ENCODE measurements at regions not wholly inside any gene's neighbourhood (a gene's known extent, or its start where the extent isn't known, plus 50 kb on each side); places are given as distances from the start of the nearest gene placed in this dataset.

DNA sequence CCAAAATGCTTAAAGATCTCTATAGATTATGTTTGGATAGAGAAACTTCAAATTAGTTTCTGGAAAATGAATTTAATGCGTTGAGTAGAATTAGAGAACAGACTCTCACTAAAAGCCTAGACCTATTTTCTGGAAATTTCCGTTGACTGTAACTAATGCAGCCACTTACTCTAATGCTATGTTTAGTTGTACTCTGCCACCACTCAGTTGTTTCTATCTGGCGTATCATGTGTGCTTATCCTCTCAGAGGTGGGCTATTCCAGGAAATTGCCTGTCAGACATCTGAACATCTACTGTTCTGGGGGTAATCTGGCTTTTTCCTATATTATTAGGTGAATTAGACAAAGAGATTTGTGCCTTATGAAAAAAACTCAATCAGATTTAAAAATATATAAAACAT lies 347.1 kb upstream of the FSTL5 start:
- peaks cover 2% of the 10 kb centered on the region for H3K27me3 ChIP-seq (ENCODE audit: insufficient read depth, poor library complexity, severe bottlenecking)
- no peak overlapping the region for H3K4me3 ChIP-seq (replicated peaks; ENCODE audit: insufficient read depth, low read length)
- H3K27ac ChIP-seq (replicated peaks) = no peak overlapping the region
- TF ChIP-seq, protein P1, sequence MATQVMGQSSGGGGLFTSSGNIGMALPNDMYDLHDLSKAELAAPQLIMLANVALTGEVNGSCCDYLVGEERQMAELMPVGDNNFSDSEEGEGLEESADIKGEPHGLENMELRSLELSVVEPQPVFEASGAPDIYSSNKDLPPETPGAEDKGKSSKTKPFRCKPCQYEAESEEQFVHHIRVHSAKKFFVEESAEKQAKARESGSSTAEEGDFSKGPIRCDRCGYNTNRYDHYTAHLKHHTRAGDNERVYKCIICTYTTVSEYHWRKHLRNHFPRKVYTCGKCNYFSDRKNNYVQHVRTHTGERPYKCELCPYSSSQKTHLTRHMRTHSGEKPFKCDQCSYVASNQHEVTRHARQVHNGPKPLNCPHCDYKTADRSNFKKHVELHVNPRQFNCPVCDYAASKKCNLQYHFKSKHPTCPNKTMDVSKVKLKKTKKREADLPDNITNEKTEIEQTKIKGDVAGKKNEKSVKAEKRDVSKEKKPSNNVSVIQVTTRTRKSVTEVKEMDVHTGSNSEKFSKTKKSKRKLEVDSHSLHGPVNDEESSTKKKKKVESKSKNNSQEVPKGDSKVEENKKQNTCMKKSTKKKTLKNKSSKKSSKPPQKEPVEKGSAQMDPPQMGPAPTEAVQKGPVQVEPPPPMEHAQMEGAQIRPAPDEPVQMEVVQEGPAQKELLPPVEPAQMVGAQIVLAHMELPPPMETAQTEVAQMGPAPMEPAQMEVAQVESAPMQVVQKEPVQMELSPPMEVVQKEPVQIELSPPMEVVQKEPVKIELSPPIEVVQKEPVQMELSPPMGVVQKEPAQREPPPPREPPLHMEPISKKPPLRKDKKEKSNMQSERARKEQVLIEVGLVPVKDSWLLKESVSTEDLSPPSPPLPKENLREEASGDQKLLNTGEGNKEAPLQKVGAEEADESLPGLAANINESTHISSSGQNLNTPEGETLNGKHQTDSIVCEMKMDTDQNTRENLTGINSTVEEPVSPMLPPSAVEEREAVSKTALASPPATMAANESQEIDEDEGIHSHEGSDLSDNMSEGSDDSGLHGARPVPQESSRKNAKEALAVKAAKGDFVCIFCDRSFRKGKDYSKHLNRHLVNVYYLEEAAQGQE (IDR thresholded peaks at IDR 0.05; ENCODE audit: insufficient replicate concordance, low read depth) = no peak
- TF ChIP-seq, protein P2, sequence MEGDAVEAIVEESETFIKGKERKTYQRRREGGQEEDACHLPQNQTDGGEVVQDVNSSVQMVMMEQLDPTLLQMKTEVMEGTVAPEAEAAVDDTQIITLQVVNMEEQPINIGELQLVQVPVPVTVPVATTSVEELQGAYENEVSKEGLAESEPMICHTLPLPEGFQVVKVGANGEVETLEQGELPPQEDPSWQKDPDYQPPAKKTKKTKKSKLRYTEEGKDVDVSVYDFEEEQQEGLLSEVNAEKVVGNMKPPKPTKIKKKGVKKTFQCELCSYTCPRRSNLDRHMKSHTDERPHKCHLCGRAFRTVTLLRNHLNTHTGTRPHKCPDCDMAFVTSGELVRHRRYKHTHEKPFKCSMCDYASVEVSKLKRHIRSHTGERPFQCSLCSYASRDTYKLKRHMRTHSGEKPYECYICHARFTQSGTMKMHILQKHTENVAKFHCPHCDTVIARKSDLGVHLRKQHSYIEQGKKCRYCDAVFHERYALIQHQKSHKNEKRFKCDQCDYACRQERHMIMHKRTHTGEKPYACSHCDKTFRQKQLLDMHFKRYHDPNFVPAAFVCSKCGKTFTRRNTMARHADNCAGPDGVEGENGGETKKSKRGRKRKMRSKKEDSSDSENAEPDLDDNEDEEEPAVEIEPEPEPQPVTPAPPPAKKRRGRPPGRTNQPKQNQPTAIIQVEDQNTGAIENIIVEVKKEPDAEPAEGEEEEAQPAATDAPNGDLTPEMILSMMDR (IDR thresholded peaks at IDR 0.05; ENCODE audit: insufficient read depth, low read length) = no peak
- TF ChIP-seq POLR2AphosphoS5 (IDR thresholded peaks at IDR 0.05; ENCODE audit: low read depth) (no peak), GABPA (IDR thresholded peaks at IDR 0.05; ENCODE audit: low read depth) (no peak), SPI1 (IDR thresholded peaks at IDR 0.05; ENCODE audit: borderline replicate concordance, low read depth) (no peak)
- DNase-seq (ENCODE audit: low read depth in 1 of 2, low spot score in 1 of 2) = no peak

DNA sequence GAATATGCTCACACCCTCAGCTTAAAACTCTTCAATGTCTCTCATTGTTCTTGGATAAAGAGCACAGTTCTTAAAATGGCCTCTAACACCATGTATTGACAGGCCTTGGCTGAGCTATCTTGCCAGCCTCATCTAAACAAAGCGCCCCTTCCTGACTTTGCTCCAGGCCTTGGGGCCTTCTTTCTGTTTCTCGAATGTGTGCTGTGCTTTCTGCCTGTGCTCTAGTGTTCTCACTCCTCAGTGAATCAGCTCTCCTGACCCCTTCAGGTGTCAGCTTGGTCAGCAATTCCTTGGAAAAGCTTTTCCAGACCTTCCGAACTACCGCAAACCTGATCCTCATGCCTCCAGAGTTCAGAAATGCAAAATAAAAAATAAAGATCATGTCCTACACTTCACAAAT lies 346.3 kb upstream of the FSTL5 start:
- no peak overlapping the region for H3K27ac ChIP-seq (replicated peaks)
- no peak overlapping the region for H3K4me3 ChIP-seq (replicated peaks; ENCODE audit: insufficient read depth, low read length)
- no peak for TF ChIP-seq SPI1 (IDR thresholded peaks at IDR 0.05; ENCODE audit: borderline replicate concordance, low read depth)
- TF ChIP-seq POLR2AphosphoS5 (IDR thresholded peaks at IDR 0.05; ENCODE audit: low read depth) = no peak
- no peak for TF ChIP-seq GABPA (IDR thresholded peaks at IDR 0.05; ENCODE audit: low read depth)
- TF ChIP-seq, protein P2 (IDR thresholded peaks at IDR 0.05; ENCODE audit: insufficient read depth, low read length) = no peak
- TF ChIP-seq, protein P1 (IDR thresholded peaks at IDR 0.05; ENCODE audit: insufficient replicate concordance, low read depth) = no peak
- no peak for DNase-seq (ENCODE audit: low read depth in 1 of 2, low spot score in 1 of 2)
- H3K27me3 ChIP-seq (ENCODE audit: insufficient read depth, poor library complexity, severe bottlenecking) = peaks cover 2% of the 10 kb centered on the region

DNA sequence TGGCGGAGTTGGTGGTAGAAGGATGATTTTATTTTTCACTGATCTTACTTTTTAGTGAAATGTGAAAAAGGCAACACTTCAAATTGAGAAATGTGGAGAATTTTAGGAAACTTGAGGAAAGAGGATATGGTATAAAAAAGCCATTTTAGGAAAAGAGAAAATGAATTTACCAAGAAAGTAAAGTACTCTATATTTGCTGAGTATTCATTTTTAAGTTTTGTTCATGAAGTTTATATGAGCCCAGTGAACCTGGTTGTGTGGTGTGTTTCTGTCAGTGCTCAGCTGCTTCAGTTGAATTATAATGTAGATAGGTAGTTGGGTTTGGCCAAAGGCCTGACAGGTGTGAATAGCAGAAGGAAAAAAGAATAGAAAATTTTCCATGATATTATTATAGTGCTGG lies 345.5 kb upstream of the FSTL5 start:
- H3K4me3 ChIP-seq (replicated peaks; ENCODE audit: insufficient read depth, low read length) = no peak overlapping the region
- no peak for DNase-seq (ENCODE audit: low read depth in 1 of 2, low spot score in 1 of 2)
- TF ChIP-seq, protein P2 (IDR thresholded peaks at IDR 0.05; ENCODE audit: insufficient read depth, low read length) = no peak
- TF ChIP-seq POLR2AphosphoS5 (IDR thresholded peaks at IDR 0.05; ENCODE audit: low read depth) (no peak), GABPA (IDR thresholded peaks at IDR 0.05; ENCODE audit: low read depth) (no peak), SPI1 (IDR thresholded peaks at IDR 0.05; ENCODE audit: borderline replicate concordance, low read depth) (no peak)
- TF ChIP-seq, protein P1 (IDR thresholded peaks at IDR 0.05; ENCODE audit: insufficient replicate concordance, low read depth) = no peak
- peaks cover 2% of the 10 kb centered on the region for H3K27me3 ChIP-seq (ENCODE audit: insufficient read depth, poor library complexity, severe bottlenecking)
- no peak overlapping the region for H3K27ac ChIP-seq (replicated peaks)

All from HL-60 (cell line).